ENCODE measurements at regions not wholly inside any gene's neighbourhood (a gene's known extent, or its start where the extent isn't known, plus 50 kb on each side); places are given as distances from the start of the nearest gene placed in this dataset.
A peak's percentile ranks its signal among the peaks of the same experiment; 100 is the strongest.

DNA sequence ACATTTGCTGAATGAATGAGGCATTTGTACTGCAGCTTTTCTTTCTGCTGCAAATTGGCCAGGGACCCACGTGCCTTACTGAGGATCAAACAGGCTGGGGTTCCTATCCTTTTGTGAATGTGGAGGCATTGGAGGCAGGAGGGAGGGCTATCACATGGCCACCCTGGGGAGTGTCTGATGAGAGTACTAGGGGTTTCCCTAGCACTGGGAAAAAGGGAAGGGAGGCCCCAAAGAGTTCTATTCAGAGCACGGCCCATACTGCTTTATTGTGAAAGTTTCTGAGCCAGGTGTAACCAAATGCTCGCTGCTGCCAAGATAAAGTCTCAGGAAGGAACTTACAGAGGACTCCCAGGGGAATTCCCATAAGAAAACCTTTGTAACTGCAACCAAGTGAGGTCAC lies 78.4 kb upstream of the ANO1 start:
- DNase-seq: no peak

DNA sequence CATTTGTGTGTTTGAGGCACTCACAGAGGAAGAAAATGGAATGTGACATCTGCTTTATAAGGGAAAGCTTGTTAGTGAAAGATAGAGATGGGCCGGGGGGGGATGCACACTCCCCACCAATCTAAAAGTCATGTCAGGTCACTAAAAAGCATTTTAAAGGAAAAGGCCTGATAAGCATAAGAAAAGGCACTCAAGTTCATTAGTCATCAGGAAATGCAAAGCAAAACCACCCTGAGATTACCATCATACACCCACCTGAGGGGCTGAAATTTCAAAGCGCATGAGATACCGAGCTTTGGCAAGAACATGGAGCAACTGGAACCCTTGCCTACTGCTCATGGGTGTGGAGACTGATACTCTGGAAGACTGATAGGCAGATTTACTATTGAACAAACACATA lies 77.9 kb upstream of the ANO1 start:
- DNase-seq: no peak

DNA sequence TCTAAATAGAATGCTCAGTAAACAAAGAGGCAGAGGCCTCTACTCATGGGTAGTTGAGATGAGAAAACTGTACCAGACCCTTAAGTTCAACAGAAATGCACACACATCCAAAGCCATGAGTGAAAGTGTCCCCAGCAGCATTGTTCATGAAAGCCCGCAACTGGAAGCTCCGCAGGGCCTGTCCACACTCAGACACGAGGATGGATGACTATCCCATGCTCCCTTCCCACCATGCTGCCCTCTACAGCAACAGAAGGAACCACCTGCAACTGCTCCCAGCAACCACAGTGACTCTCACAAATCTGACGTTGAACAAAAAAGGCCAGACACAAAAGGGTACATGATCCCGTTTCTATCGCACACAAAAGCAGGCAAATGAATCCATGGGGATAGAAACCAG lies 76.9 kb upstream of the ANO1 start:
- DNase-seq: no peak

GRCh38 chr11:70002433-70002832 lies 75.7 kb upstream of the ANO1 start:
- peak in 2 of 4 experiments; percentile 2 to 11 for DNase-seq

DNA sequence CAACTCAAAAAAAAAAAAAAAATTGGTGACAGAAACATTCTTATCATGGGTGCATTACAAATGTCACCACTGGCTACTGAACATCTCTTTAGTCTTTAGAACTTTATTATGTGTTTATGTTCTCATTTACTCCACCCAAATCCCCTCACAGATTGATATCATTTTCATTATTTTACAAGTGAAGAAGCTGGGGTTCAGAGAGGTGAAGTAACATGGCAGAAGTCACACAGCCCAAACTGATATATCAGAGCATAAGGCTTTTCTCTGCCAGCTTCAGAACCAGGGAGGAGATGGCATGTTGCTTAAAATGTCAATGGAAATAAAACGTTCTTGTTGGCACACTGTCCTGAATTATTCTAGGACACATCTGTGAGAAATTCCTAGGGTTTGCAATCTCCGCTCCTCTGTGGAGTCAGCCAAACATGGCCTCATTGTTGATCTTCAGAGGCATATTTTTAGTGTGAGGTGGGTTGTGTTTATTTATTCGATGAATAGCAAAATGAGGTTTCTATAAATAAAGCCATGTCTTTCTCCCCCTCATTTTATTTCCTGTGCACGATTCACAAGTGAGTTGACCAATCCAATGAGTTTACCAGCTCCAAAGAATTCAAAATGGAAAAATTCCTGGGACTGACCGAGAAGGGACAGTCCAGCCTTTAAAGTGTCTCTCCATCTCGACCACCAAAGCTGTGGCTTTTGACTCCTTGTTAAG lies 72.9 kb upstream of the ANO1 start:
- DNase-seq: no peak

DNA sequence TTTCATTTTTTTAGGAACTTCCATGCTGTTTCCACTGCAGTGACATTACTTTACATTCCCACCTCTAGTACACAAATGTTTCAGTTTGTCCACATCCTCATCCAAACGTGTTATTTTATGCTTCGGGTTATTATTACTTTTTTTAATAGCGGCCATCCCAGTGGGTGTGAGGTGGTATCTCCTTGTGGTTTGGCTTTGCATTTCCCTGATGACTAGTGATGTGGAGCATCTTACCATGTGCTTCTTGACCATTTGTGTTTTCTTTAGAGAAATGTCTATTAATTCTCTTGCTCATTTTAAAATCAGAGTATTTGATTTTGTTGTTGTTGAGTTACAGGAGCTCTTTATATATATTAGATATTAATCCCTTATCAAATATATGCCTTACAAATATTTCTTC lies 70.3 kb upstream of the ANO1 start:
- no peak for DNase-seq

- no peak for DNase-seq
Observed at GRCh38 chr11:70010774-70011173, 67.3 kb upstream of the ANO1 start.

DNA sequence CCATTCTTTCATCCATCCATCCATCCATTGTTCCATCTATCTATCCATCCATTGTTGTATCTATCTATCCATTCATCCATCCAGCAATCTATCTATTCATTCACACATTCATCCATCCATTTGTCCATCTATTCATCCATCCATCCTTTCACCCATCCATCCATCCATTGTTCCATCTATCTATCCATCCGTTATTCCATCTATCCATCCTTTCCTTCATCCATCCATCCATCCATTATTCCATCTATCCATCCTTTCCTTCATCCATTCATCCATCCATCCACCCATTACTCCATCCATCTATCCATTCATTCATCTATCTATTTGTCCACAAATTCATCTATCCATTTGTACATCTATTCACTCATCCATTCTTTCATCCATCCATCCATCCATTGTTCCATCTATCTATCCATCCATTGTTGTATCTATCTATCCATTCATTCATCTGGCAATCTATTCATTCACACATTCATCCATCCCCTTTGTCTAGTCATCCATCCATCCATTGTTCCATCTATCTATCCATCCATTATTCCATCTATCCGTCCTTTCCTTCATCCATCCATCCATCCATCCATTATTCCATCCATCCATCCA lies 65.9 kb upstream of the ANO1 start:
- no peak for DNase-seq

DNA sequence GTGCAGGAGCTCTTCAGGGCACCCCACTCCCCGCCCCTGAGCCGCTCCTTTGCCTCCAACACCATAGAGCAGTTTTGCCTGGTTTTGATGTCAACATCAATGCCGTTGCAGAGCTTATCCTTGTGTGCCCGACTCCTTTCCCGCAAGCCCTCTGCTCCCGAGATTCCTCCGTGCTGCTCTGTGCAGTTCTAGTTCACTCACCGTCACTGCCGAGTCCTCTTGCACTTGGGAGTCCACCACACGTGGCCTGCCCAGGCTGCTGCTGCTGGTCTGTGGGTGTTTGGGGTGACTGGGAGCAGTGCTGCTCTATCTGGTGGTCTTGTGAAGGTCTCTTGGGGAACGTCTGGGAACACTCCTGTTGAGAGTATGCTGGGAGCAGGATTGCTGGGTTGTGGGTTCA lies 63.8 kb upstream of the ANO1 start:
- no peak for DNase-seq

DNA sequence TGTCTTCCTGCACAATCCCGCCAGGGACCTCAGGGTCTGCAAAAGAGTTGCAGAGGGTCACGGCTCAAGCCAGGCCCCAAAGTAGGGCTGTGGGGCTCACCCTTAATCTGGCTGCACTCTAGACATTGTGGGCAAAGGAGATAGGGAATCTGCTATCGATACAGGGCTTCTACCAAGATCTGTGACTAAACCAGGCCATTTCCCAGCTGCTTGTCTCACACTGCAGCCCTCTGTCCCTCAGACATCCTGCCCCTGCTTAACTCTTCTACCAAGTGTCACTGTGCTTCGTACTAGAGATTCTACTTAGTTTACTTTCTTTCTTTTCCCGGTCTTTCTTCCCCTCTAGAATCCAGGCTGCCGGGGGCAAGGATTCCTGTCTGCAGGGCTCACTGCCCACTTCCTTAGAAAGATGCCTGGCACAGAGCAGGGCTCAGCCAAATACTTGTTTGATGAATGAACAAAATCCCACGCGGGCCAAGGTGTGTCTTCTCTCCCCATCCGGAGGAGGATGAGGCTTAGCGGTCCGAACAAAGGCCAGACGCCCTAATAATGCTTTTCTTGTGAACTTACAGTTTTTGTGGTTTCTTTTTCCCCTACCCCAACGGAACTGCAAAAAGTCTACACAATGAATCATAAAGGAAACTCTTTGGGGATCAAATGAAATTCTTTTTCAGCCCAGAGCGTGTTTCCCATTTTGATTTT lies 61.3 kb upstream of the ANO1 start:
- DNase-seq: no peak

- DNase-seq: no peak
Observed at GRCh38 chr11:70018816-70019215, 59.3 kb upstream of the ANO1 start.

GRCh38 chr11:70019576-70020011 lies 58.5 kb upstream of the ANO1 start:
- DNase-seq: no peak

DNA sequence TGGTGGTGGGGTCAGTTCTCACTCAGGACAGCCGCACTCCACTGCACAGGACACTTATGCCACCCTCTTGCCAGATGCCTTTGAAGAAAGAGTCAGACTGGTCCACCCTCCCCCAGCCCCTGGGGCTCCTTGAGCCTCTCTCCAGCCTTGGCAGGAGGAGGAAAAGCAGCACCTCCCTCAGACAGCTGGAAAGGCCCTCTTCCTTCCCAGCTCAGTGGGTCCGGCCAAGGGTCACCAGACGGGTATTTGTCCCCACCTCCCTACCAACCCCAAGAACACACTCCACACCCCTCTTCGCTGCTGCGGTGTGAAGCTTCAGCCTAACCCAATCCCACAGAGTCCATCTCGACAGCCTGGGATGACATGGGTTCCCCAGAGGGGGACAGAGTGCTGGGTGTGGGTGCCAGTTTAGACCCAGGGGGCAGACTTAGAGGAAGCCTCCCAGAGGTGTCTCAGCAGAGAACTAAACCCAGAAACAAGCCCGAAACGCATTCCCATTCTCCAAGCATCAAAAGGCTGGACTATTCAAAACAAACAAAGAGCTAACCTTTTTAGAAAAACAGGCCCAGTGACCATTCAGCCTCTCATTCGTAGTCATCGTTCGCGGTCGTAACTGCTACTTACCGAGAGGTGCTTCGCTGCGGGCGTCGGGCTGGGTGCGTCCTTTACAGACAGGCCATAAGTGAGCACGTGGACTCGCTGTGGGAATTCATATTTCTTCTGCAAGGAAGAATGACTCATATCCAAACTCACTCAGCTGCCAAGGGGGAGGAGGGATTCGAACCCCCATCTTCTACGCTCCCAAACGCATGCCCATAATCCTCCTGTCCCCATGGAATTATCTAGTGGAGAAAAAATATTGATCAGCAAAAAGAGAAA lies 57.5 kb upstream of the ANO1 start:
- DNase-seq: no peak

DNA sequence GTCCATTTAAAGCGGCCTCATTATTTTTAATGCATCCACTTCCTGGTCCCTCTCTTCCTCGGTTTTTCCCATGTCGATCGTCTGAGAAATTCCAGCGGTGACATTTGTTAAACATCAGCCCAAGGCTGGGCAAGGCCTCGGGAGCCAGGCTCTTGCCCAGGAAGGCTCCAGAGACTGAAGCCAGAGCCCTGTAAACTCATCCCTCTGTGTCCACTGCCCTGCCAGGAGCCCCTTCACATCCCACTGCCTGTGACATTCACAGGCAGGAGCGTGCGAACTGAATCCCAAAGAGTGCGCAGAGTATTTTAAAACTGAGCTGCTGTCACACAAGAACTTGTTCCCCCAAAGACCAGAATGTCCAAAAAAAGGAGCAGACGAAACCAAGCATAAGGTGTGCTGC lies 56.5 kb upstream of the ANO1 start:
- no peak for DNase-seq

- no peak for DNase-seq
Observed at GRCh38 chr11:70024036-70024772, 53.9 kb upstream of the ANO1 start.

DNA sequence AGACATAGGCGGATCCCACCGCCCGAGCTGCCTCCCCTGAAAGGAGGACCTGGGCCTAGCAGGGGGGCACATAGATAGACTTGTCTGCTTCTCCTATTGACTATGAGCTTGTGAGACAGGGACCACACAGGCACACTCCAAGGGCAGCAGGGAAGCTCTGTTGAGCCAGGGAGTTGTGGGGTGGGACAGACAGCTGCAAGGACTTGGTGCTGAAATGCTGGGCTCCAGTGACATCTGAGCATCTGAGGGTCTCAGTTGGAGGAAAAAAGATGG lies 53.4 kb upstream of the ANO1 start:
- no peak for DNase-seq

DNA sequence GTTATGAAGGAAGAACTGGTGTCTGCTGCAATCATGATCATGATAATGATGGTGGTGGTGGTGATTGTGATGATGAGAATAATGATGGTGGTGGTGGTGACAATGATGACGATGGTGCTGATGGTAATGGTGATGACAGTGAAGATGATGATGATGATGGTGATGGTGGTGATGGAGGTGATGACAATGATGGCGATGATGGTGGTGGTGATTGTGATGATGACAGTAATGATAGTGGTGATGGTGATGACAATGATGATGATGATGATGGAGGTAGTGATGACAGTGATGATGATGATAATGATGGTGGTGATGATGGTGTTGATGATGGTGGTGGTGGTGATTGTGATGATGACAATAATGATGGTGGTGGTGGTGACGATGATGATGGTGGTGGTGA lies 52.8 kb upstream of the ANO1 start:
- DNase-seq: no peak

GRCh38 chr11:70026012-70026411 lies 52.1 kb upstream of the ANO1 start:
- DNase-seq: no peak

DNA sequence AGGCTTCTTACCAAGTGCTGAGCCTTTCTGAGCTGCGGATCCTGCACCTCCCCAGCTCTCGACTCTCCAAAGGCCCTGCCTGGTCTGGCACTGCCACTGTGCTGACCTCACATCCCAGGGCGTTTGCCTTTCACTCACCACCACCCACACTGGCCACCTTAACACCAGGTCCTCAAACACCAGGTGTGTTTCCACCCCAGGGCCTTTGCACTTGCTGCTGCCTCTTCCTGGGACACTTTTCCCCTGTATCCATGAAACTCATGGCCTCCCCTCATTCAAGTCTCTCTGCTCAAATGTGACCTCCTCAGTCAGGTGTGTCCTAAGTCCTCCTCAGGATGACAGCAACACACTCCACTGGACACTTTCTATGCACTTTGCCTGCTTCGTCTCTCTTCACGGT lies 51.4 kb upstream of the ANO1 start:
- DNase-seq: no peak

GRCh38 chr11:70027451-70027850 lies 50.7 kb upstream of the ANO1 start:
- no peak for DNase-seq

DNA sequence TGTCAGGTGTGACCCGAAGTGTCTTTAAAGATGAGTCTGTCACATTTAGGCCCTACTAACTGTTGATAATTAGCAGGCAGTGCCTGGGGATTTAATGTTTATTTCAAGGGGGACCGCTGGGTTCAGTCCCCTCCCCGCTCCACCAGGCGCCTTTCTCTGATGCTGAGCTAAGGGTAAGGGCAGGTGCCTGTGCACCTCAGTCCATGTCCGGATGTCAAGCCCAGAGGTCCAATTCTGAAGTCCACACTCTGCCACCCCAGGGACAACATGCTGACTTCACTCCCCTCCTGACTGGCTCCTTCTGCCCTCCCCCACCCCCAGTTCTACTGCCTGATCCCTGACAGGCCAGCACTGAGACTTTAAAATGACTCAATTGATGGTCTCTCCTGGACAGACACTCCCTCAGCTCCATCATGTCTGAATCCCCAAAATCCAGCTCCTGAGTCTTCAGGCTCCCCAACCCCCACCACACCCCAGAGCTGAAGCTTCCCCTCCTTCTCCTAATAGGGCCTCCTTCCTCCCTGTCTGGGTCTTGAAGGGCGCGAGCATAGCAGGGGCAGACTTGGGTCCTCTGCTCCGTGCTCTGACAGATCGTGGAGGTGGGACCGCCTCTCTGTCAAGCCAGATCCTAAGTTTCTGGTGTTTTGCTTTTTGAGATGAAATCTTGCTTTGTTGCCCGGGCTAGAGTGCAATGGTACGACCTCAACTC lies 49.8 kb upstream of the ANO1 start:
- DNase-seq: no peak

Measured in suppressor macrophage (primary cell).